HCT116 (cell line): ENCODE measurements at regions not wholly inside any gene's neighbourhood (a gene's known extent, or its start where the extent isn't known, plus 50 kb on each side); places are given as distances from the start of the nearest gene placed in this dataset.

ENCODE experiments used
- ATAC-seq: fragments of 200-7000 bp; cut with Tn5 transposase; 2 replicates; pipeline ENCODE4 v1.9.1; 2020; ENCODE audit warnings: mild to moderate bottlenecking, moderate library complexity
- BruUV-seq: library from RNA; stranded (reverse); fragments of 400-500 nt; replicated peaks from 2 replicates; lab custom pipeline; 2021; lab: Mats Ljungman, UMichigan
- CTCF ChIA-PET: fragments of 300-600 bp; sonication (Branson Sonifier 250); formaldehyde crosslinking; loops from one replicate; lab custom pipeline; 2021; ENCODE audit warnings: antibody characterized with exemption; lab: Charles Lee
- POLR2A ChIA-PET: fragments of 300-600, 350-600 bp; sonication (Branson Sonifier 250); formaldehyde crosslinking; loops from one replicate; lab custom pipeline; 2021; ENCODE audit warnings: antibody characterized with exemption; lab: Charles Lee
- RAD21 ChIA-PET, 2 experiments: fragments of 300-600 bp; sonication (Branson Sonifier 250); formaldehyde crosslinking; loops; one replicate each; lab custom pipeline; 2023; ENCODE audit warnings: low total read pairs in 2 of 2; ENCODE audit not compliant: uncharacterized antibody in 2 of 2, unreplicated experiment in 2 of 2, low non-redundant PET in 1 of 2; lab: Charles Lee
- DNase-seq: peaks from one replicate; pipeline ENCODE4 v3.0.0-alpha.2; 2010; ENCODE audit warnings: low read depth, low spot score
- H2AFZ ChIP-seq: fragments of 200-600 bp; shearing (Covaris generic), sonication (generic); 2 replicates; pipeline ENCODE4 v1.6.1; 2017; ENCODE audit warnings: low read depth, mixed run types, mixed read lengths, antibody characterized with exemption, low read length; ENCODE audit not compliant: poor library complexity, severe bottlenecking
- H3K27ac ChIP-seq: 2 replicates; pipeline ENCODE4 v1.5.1; 2012; ENCODE audit warnings: low read depth, low read length
- H3K27me3 ChIP-seq: fragments of 200-600 bp; sonication (generic); 2 replicates; pipeline ENCODE4 v1.6.1; 2016; ENCODE audit warnings: mixed run types, low read length, mixed read lengths; ENCODE audit not compliant: insufficient read depth
- H3K36me3 ChIP-seq, 2 experiments: fragments of 200-500 bp in 1 of 2; fragments of 200-600 bp in 1 of 2; sonication (Bioruptor generic) in 1 of 2; sonication (generic) in 1 of 2; 2 replicates each; pipeline versions ENCODE4 v1.5.1 to v1.6.1; 2014 to 2016; ENCODE audit warnings: low read length in 2 of 2, inconsistent platforms in 1 of 2, mixed read lengths in 1 of 2, mixed run types in 1 of 2; ENCODE audit not compliant: insufficient read depth in 2 of 2, control insufficient read depth in 1 of 2
- H3K4me1 ChIP-seq, 2 experiments: fragments of 200-600 bp in 1 of 2; sonication (generic) in 1 of 2; 2 replicates each; pipeline versions ENCODE4 v1.5.1 to v1.6.1; 2012 to 2017; ENCODE audit warnings: low read length in 2 of 2, inconsistent platforms in 1 of 2, mild to moderate bottlenecking in 1 of 2, mixed read lengths in 1 of 2, mixed run types in 1 of 2, moderate library complexity in 1 of 2; ENCODE audit not compliant: insufficient read depth in 2 of 2, control insufficient read depth in 1 of 2
- H3K4me2 ChIP-seq: fragments of 200-600 bp; sonication (generic); 2 replicates; pipeline ENCODE4 v1.6.1; 2017; ENCODE audit warnings: mixed run types, low read length, mixed read lengths
- H3K4me3 ChIP-seq, 2 experiments: fragments of 200-600 bp in 1 of 2; sonication (generic) in 1 of 2; replicated peaks in 1 of 2; 2 replicates each; pipeline ENCODE4 v1.5.1; 2011 to 2016; ENCODE audit warnings: low read length in 2 of 2, control low read depth in 1 of 2, low read depth in 1 of 2, mild to moderate bottlenecking in 1 of 2, mixed read lengths in 1 of 2, mixed run types in 1 of 2
- H3K79me2 ChIP-seq: fragments of 200-600 bp; sonication (generic); 2 replicates; pipeline ENCODE4 v1.6.1; 2017; ENCODE audit warnings: mild to moderate bottlenecking, mixed run types, low read length, moderate library complexity, mixed read lengths; ENCODE audit not compliant: insufficient read depth
- H3K9ac ChIP-seq: fragments of 200-600 bp; sonication (generic); 2 replicates; pipeline ENCODE4 v1.6.1; 2016; ENCODE audit warnings: low read length, mixed read lengths
- H3K9me2 ChIP-seq: fragments of 200-600 bp; sonication (generic), shearing (Covaris generic); 2 replicates; pipeline ENCODE4 v1.6.1; 2017; ENCODE audit warnings: mixed run types, mild to moderate bottlenecking, moderate library complexity; ENCODE audit not compliant: insufficient read depth
- H3K9me3 ChIP-seq, 2 experiments: fragments of 200-500 bp in 1 of 2; fragments of 200-600 bp in 1 of 2; sonication (Bioruptor generic) in 1 of 2; sonication (generic) in 1 of 2; 2 replicates each; pipeline ENCODE4 v1.6.1; 2014 to 2017; ENCODE audit warnings: low read length in 2 of 2, mixed read lengths in 2 of 2, inconsistent platforms in 1 of 2, low read depth in 1 of 2, mild to moderate bottlenecking in 1 of 2, mixed run types in 1 of 2, moderate library complexity in 1 of 2; ENCODE audit not compliant: control insufficient read depth in 1 of 2, insufficient read depth in 1 of 2
- H4K20me1 ChIP-seq: fragments of 200-600 bp; sonication (generic), shearing (Covaris generic); 2 replicates; pipeline ENCODE4 v1.6.1; 2017; ENCODE audit warnings: mixed run types, mild to moderate bottlenecking, moderate library complexity; ENCODE audit not compliant: insufficient read depth
- CBX3 ChIP-seq: IDR thresholded peaks from 2 replicates; pipeline ENCODE4 v1.6.1; 2012; ENCODE audit warnings: low read depth
- CTCF ChIP-seq, 3 experiments: fragments of 200-600 bp in 1 of 3; sonication (generic) in 1 of 3; IDR thresholded peaks in 2 of 3; conservative IDR thresholded peaks in 1 of 3; 2 replicates each; pipeline ENCODE4 v1.5.1; 2012 to 2017; ENCODE audit warnings: low read depth in 2 of 3, low read length in 2 of 3, antibody characterized with exemption in 1 of 3, borderline replicate concordance in 1 of 3, control low read depth in 1 of 3, mild to moderate bottlenecking in 1 of 3, mixed read lengths in 1 of 3, mixed run types in 1 of 3, moderate library complexity in 1 of 3; ENCODE audit not compliant: insufficient read depth in 1 of 3
- EZH2 ChIP-seq: fragments of 200-600 bp; sonication (generic); IDR thresholded peaks from 2 replicates; pipeline ENCODE4 v1.6.1; 2017; ENCODE audit warnings: antibody characterized with exemption, mixed run types
- EZH2phosphoT487 ChIP-seq: fragments of 200-600 bp; IDR thresholded peaks from 2 replicates; pipeline ENCODE4 v1.6.1; 2018; ENCODE audit warnings: antibody characterized with exemption, borderline replicate concordance
- FOSL1 ChIP-seq: IDR thresholded peaks from 2 replicates; pipeline ENCODE4 v1.6.1; 2012; ENCODE audit warnings: low read depth
- POLR2A ChIP-seq: IDR thresholded peaks from 2 replicates; pipeline ENCODE4 v1.7.0; 2011; ENCODE audit warnings: borderline replicate concordance; ENCODE audit not compliant: insufficient read depth, insufficient read length; ENCODE audit errors: extremely low read depth
- POLR2AphosphoS5 ChIP-seq: IDR thresholded peaks from 2 replicates; pipeline ENCODE4 v1.6.1; 2011; ENCODE audit warnings: mild to moderate bottlenecking, low read depth, low read length, moderate library complexity
- SIN3A ChIP-seq: IDR thresholded peaks from 2 replicates; pipeline ENCODE4 v1.6.1; 2012; ENCODE audit warnings: low read depth
- SP1 ChIP-seq: IDR thresholded peaks from 2 replicates; pipeline ENCODE4 v1.6.1; 2012; ENCODE audit warnings: low read depth
- TCF7L2 ChIP-seq: IDR thresholded peaks from 2 replicates; pipeline ENCODE4 v1.7.0; 2011; ENCODE audit warnings: borderline replicate concordance, inconsistent platforms; ENCODE audit not compliant: insufficient read depth, insufficient read length; ENCODE audit errors: extremely low read depth
- intact Hi-C: fragments of 100-400 bp; cut with micrococcal nuclease; formaldehyde crosslinking; loops from 2 replicates; pipeline ENCODE4 v1.10.0; 2022
- TF ChIP-seq, protein P1 (sequence below): IDR thresholded peaks from 2 replicates; pipeline ENCODE4 v1.6.1; 2012; ENCODE audit warnings: low read depth
- TF ChIP-seq, protein P2 (sequence below): IDR thresholded peaks from 2 replicates; pipeline ENCODE4 v1.6.1; 2012
- TF ChIP-seq, protein P3 (sequence below): IDR thresholded peaks from 2 replicates; pipeline ENCODE4 v1.6.1; 2011; ENCODE audit warnings: mild to moderate bottlenecking, low read length, moderate library complexity; ENCODE audit not compliant: insufficient replicate concordance; ENCODE audit errors: extremely low read depth

- CTCF ChIA-PET, result no interaction called here
These were observed 285.1 kb upstream of the DCN start for GRCh38 chr12:91467686-91468085.

More at GRCh38 chr12:91467686-91468085, 285.1 kb upstream of the DCN start:
- no peak overlapping the region for H3K4me2 ChIP-seq
- no peaks in the 10 kb centered on the region for H3K36me3 ChIP-seq
- TF ChIP-seq, protein P1, sequence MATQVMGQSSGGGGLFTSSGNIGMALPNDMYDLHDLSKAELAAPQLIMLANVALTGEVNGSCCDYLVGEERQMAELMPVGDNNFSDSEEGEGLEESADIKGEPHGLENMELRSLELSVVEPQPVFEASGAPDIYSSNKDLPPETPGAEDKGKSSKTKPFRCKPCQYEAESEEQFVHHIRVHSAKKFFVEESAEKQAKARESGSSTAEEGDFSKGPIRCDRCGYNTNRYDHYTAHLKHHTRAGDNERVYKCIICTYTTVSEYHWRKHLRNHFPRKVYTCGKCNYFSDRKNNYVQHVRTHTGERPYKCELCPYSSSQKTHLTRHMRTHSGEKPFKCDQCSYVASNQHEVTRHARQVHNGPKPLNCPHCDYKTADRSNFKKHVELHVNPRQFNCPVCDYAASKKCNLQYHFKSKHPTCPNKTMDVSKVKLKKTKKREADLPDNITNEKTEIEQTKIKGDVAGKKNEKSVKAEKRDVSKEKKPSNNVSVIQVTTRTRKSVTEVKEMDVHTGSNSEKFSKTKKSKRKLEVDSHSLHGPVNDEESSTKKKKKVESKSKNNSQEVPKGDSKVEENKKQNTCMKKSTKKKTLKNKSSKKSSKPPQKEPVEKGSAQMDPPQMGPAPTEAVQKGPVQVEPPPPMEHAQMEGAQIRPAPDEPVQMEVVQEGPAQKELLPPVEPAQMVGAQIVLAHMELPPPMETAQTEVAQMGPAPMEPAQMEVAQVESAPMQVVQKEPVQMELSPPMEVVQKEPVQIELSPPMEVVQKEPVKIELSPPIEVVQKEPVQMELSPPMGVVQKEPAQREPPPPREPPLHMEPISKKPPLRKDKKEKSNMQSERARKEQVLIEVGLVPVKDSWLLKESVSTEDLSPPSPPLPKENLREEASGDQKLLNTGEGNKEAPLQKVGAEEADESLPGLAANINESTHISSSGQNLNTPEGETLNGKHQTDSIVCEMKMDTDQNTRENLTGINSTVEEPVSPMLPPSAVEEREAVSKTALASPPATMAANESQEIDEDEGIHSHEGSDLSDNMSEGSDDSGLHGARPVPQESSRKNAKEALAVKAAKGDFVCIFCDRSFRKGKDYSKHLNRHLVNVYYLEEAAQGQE, result no peak
- TF ChIP-seq POLR2A (no peak), SIN3A (no peak), SP1 (no peak), EZH2 (no peak), TCF7L2 (no peak), FOSL1 (no peak), EZH2phosphoT487 (no peak), CBX3 (no peak), POLR2AphosphoS5 (no peak), CTCF (IDR thresholded peaks at IDR 0.05 in 2 of 3, conservative IDR thresholded peaks at IDR 0.05 in 1 of 3; ENCODE audit: borderline replicate concordance in 1 of 3, insufficient read depth in 1 of 3, low read depth in 2 of 3, low read length in 2 of 3) (no peak)
- TF ChIP-seq, protein P2, sequence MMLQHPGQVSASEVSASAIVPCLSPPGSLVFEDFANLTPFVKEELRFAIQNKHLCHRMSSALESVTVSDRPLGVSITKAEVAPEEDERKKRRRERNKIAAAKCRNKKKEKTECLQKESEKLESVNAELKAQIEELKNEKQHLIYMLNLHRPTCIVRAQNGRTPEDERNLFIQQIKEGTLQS, result no peak
- TF ChIP-seq, protein P3, sequence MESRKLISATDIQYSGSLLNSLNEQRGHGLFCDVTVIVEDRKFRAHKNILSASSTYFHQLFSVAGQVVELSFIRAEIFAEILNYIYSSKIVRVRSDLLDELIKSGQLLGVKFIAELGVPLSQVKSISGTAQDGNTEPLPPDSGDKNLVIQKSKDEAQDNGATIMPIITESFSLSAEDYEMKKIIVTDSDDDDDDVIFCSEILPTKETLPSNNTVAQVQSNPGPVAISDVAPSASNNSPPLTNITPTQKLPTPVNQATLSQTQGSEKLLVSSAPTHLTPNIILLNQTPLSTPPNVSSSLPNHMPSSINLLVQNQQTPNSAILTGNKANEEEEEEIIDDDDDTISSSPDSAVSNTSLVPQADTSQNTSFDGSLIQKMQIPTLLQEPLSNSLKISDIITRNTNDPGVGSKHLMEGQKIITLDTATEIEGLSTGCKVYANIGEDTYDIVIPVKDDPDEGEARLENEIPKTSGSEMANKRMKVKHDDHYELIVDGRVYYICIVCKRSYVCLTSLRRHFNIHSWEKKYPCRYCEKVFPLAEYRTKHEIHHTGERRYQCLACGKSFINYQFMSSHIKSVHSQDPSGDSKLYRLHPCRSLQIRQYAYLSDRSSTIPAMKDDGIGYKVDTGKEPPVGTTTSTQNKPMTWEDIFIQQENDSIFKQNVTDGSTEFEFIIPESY, result no peak
- TF ChIP-seq, all 23 proteins: peak for 0
- no peak overlapping the region for H3K9ac ChIP-seq
- DNase-seq, result no peak
- H3K79me2 ChIP-seq, result no peaks in the 10 kb centered on the region
- ChIA-PET POLR2A (no interaction called here), RAD21 (no interaction called here)
- H3K4me1 ChIP-seq, result no peaks in the 10 kb centered on the region
- BruUV-seq, result no TSS peak
- H3K9me2 ChIP-seq, result no peaks in the 10 kb centered on the region
- no peak for ATAC-seq
- H4K20me1 ChIP-seq, result no peaks in the 10 kb centered on the region
- intact Hi-C loops, result no loop called here
- H3K4me3 ChIP-seq, result no peak overlapping the region
- H2AFZ ChIP-seq, result no peak overlapping the region
- H3K9me3 ChIP-seq, result no peaks in the 10 kb centered on the region
- H3K27ac ChIP-seq, result no peak overlapping the region
- no peaks in the 10 kb centered on the region for H3K27me3 ChIP-seq
